Suppressor macrophage (primary cell): ENCODE measurements at regions not wholly inside any gene's neighbourhood (a gene's known extent, or its start where the extent isn't known, plus 50 kb on each side); places are given as distances from the start of the nearest gene placed in this dataset.
A peak's percentile ranks its signal among the peaks of the same experiment; 100 is the strongest.

Source experiments
- DNase-seq, 4 experiments: peaks; one replicate each; pipeline ENCODE4 v3.0.0-alpha.2; 2020 to 2022

DNA sequence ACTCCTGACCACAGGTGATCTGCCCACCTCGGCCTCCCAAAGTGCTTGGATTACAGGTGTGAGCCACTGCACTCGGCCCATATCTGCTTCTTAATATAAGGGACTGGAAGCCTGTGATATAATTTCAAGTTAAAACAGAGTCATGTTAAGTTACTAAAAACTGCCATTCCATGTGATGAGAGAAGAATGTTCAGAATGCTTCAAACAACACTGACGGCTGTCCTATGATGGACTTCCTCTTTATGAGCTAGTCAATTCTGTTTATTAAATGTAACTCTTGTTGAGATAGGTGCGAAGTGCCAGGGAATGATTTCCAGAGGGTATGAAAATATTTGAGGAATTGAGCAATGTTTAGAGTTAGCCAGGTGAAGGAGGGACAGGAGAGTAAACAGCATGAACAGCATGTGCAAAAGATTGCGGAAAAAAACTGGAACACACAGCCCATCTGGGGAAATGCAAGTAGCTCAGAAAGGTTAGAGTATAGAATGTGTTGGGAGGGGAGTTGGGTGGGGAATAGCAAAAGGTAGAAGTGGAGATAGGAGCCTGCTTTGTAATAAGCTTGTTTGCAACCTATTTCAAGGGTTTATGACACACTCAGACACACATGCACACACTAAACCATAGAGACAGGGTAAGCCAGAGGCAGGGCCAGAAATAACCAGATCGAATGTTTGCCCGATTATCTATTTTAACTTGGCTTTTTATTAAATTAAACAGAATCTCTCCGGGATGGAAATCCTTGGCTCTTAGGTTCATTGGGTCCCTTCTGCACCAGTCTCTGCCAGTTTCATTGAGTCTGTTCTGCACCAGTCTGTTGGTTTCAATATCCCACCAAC lies 135.6 kb upstream of the COX10 start:
- DNase-seq, result peak in 2 of 4 experiments; percentile 29 to 51

DNA sequence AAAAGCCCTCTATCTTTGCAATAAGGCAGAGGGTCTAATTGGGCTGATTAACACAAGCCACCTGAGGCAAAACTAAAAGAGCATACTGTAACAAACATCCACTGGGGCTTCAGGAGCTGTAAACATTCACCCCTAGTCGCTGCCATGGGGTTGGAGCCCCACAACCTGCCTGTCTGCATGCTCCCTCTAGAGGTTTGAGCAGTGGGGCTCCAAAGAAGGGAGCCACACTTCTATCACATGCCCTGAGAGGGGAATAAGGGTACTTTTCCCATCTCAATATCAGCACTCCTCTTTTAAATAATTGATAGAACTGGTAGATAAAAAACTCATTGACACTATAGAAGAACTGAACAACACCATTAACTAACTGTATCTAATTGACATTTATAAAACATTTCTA lies 130.1 kb upstream of the COX10 start:
- DNase-seq, result no peak

DNA sequence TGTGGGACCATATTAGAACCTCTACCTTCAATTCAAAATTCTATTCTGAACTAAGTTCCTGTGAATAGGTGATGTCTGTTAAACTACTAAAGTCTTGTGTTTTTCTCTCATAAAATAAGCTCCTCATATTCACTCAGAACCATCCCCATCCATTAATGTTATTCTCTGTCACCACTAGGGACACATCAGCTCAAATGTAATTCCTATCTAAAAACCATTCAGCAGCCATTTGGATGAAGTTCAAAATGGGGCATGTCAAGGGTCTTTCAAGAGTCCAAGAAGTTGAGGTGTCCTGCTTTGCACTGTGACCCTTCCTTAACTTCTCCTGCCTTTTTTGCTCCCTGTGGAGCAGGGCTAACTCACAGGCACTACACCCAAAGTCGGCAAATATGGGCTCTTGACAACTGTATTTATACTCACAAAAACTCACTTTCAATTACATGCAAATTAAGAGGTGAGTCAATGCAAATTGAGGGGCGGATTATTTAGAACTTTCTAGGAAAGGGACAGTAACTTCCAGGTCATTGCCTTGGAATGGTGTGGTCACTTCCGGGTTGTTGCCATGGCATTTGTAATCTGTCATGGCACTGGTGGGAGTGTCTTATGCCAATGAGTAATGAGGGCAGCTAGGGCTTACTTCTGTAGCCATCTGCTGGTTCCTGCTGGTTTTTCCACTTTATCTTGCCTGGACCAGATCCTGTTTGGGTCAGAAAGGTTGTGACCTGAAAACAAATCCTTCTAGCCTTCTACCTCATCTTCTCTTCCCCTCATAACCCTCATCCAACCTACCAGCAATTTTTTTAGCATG lies 128.2 kb upstream of the COX10 start:
- DNase-seq, result peak; percentile 5 to 53 (median 36)

DNA sequence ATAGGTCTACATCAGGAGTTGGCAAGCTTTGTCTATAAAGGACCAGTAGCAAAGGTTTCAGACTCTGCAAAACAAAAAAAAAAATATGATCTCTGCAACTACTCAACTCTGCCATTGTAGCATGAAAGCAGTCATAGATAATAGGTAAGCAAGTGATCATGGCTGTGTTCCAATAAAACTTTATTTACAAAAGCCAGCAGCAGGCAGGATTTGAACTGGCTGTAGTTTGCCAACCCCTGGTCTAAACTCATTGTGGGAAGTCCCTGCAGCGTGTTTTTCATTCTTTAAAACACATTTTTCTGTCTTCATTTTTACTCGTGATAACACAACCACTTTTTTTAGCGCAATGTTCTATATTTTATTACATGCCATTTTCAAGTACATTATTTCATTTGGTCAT lies 127.5 kb upstream of the COX10 start:
- no peak for DNase-seq

DNA sequence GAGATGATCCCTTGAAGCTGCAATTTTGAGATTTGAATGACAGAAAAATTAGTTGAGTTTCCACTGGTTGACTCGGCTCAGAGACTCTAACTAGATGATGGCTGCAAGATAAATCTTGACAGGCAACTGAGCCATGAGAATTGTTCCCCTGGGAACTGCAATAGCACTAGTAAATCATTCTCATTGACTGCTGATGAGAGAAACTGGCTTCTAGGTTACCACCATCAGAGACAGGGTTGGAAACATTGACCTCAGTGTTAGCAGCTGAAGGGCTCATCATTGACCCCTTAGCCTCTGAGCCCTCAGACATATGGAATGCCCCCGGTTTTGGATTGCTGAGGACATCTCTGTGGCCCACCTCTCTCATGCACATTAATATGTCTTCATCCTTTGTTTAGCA lies 125.4 kb upstream of the COX10 start:
- no peak for DNase-seq

DNA sequence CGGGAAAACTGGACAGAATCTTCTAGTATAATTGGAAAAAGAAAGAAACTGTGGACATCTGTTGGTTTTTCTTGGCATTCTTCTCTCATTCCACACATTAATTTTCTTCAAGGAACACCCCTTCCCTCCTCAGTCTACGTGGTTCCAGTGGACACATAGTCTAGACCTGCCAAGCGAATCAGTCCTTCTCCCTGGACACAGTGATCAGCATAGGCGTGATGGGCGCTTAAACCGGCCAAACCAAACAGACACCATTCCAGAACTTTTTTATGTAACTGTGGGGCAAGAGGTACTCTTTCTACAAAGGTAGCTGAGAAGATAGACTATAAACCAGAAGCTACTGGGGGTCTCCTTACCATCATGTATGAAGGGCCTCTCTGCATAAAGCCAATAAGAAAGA lies 121.8 kb upstream of the COX10 start:
- no peak for DNase-seq

DNA sequence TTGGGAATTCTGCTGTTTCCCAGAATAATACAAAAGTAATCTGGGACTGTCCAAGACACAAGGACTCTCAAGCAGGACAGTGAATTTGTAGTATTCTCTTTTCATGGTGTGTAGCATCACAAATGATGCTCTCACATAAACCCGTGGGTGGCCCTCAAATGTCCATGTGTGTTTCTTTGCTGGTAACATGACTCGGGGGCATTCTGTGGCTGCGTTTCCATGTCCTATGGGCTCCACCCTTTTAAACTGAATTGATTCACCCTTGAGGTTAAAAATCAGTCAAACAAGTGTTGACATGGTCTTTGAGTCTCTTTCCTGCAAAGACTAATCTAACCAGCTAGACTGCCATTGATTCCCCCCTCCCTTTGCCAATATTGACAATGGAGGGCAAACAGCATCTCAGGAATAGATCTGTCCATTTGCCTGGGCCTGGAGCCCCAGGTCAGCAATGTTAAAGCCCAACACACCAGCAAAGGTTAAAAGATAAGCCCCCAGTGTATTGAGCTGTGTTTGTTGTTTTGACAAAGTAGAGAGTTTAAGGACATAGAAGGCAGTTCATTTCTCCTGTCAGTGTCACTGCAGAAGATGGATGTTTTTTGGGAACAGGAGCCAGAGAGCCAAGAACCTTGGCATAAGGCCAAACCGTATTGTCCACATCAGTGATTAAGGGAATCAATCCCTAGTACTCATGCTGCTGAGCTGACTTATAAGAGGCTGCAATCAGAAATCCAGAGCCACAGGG lies 117.1 kb upstream of the COX10 start:
- no peak for DNase-seq

DNA sequence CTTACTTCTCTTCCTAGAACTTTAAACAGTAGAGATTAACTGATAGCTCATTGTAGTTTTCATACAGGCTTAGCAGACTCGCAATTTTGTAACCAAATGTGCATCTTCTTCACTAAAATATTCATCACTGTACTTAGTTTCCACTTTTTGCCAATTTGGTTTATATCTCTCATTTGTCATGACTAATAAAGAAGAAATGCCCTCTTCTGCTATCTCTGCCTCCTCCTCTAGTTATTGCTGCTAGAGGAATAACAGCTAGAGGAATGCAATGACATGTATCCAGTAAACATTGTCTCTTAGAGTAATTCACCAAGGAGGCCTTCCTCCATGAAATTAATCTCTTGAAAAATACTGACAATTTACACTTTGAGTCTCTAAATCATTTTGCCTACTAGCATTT lies 115.5 kb upstream of the COX10 start:
- DNase-seq, result no peak

DNA sequence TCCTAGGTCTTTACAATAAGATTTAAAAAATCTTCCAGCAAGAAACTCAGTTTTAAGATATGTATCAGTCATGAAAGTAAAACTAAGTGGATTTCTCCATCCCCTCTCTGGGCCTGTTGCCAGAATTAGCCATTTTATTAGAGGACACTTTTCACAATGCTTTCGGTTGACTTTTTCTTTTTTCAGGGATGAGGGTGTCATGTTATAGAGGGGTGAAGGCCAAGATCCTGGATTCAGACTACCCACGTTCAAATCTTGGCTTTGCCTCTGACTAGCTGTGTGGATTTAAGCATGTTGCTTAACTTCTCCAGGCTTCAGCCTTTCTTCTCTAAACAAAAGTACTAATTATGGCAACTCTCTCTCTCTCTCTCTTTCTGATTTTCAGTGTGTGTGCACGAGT lies 111.7 kb upstream of the COX10 start:
- DNase-seq, result peak in 1 of 4 experiments; percentile 6

DNA sequence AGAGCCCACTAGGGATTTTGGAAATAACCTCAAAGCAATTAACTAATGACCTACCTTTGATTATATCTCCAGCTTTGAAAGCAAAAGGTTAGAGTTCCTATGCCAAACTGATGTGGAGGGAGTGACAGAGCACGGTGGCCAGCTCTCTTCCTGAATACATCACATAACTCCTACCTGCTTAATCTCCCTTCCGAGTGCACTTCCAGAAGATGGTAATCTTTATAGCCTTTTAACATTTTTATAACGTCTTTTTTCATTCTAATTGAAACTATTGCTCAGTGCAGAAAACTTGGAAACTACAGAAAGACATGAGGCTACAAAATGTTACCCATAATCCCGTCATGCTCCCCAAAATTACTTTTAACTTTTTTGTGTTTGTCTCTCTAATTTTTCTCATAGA lies 110.5 kb upstream of the COX10 start:
- no peak for DNase-seq

DNA sequence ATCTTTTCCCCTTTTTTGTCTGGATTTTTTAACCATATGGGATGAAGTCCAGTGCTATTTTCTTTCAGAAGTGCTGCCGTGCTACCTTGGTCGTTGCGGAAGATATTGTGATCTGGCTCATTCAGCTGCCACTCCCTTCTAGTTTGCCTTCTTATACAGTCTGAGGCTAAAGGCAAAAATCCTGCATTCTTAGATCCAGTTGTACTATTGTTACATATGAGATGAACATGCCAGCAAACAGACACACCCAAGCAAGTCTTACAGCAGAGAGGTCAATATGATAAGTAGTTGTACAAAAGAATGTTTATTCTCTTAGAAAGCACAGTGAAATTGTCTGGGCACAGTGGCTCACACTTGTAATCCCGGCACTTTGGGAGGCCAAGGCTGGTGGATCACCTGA lies 108.0 kb upstream of the COX10 start:
- no peak for DNase-seq

DNA sequence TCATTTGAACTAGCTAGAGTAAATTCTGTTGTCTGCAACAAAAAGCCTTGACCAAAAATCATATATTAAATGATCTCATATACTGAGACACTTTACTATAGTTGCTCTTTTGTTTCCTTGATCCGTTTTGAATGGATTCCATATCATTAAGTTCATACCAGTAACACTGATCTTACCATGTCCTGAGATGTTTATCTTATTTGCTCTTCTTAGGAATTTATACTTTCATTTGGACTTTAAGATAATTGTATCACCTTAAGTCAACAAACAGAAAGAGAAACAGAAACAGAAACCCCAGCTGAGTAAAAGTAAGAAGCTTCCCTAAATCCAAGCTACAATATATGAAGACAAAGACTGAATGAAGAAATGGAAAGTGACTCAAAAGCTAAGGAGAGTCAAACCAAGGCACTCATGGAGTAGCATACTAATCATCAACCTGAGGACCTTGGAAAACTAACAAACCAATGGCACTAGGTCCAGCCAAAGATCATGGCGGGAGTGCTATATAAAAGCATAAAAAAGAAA lies 106.5 kb upstream of the COX10 start:
- peak in 2 of 4 experiments; percentile 2 to 12 for DNase-seq

DNA sequence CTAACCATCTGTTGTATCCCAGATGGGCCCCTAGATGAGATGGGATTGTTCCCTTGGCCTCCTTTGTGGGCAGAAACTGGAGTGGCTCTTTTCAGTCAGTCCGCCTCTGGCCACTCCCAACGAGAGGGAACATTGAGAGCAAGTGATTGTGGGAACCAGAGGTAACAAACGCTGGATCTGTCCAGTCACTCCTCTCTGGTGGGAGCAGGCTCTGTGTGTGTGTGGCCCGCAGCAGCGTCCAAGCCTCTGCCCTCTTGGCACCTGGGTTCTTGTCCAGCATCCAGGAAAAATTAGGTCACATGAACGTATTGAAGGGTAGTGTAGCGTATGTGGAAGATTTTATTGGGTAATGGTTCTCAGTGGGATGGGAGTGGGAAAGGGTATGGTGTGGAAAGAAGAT lies 101.9 kb upstream of the COX10 start:
- DNase-seq, result no peak

DNA sequence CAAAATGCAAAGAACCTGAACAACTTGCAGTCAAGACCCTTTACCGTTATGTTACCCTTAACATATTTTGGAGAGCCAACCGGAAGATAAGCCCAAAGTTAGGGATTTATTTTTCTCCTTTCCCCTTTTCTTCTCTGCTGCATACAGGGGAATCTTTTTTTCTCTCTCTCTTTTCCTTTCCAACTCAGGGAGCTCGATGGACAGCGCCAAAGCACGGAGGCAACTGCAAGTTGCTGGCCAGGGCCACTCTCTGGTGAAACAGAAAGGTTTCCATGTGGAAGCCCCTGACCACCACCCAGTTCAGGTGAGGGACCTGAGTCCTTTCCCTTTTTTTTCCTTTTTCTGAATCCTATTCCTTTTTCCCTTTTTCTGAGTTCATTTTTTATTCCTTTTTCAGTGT lies 98.8 kb upstream of the COX10 start:
- DNase-seq, result no peak

DNA sequence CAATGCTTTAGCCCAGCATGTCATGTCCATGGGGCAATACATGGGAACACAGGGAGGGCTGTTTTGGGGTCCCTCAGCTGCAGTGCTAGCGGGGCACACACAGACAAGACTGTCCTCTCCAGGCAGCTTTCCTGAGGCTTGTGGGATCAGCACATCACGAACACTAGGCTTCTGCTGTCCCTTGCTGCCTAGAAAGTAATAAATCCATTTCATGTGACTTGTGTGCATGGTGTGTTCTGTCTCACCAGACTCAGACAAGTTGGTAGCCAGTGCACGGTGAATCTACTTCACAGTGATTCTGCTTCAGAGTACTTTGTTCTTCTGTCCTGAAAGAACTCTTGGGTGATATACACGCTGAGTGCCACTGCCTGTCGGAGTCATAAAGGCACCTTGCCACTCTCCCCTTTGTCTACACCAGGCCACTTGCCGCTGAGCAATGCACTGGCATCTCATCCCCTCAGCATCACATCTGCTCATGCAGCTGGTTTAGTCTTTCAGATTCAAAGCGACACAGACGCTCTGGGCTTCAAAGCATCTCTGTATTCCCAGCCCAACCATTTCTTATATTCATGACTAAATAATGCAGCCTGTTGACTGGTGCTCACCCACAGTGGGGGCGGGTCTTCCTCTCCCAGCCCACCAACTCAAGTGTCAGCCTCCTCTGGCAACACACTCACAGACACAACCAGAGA lies 95.2 kb upstream of the COX10 start:
- no peak for DNase-seq

DNA sequence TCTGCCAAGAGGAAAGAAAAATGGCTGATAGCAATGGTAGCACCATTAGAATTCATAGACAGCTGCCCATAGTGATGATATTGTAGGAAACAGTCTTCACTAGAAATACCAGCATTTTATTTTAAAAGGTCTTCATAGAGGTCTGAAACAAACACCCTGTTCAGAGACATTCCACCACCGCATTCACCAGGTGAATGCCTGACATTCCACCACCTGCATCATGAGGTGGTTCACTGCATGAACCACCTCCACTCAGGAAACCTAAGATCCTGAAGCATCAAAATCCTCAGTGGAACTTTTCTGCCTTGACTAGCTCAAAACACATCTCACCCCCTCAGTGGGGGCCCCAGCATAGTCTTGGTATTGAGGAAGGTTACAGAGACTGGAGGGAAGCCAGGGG lies 91.5 kb upstream of the COX10 start:
- no peak for DNase-seq

DNA sequence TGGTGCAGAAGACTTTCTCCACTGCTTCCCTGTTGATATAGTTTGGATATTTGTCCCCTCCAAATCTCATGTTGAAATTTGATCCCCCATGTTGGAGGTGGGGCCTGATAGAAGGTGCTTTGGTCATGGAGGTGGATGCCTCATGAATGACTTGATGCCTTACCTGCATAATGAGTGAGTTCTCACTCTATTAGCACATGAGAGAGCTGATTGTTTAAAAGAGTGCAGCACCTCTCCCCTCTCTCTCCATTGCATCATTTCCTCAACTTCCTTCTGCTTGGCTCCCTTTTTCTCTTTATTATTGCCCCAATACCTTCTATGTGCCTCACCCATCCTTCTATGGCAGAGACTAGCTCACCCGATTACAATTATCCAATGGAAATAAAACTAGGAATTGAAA lies 90.8 kb upstream of the COX10 start:
- no peak for DNase-seq

DNA sequence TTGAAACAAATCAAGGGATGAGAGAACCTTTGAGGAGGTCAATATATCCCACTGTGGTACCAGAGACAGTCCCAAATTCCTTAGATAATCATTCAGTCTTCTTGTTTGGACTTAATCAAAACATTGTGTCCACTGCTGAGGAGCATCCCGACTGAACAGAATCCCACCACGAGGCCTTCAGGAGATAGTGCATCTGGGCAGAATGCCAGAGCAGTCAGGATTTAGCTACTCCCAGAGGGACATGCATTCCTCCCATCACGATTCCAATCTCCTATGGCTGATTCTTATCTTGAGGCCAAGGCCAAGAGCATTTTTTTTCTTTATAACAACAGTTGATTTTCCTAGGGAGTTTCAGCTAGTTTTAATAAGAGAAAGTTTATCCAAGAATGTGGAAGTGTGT lies 87.4 kb upstream of the COX10 start:
- no peak for DNase-seq

DNA sequence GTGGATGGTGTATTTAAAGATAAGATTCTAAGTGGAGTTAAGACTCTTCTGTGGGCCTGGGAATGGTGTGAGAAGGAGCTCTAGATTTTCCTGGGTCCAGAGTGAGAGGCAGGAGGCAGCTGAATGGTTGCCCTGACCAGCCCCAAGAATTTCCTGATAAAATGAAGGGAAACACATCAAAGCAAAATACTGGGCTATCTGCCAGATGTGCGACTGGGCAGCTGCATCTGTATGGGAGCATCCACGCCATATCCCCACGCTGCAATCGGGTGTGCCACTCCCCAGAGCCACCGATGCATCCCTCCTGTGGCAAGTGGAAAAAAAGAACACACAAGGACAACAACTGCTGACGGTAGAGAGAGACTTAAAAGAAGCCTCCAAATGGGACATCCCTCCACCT lies 84.3 kb upstream of the COX10 start:
- DNase-seq, result no peak

DNA sequence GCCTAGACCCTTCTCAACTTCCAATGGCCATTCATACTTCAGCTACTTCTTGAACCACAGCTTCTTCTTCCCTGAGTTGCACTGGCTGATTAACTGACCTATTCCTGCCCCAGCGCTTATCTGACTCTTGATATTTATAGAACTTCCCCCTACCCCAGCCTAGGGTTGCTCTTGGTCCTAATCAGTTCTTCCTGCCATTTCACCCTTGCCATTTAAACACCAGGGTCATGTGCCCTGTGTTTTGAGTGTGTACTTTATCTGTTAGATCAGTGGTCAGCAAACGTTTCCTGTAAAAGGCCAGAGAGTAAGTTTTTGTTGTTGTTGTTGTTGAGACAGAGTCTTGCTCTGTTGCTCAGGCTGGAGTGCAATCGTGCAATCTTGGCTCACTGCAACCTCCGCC lies 82.4 kb upstream of the COX10 start:
- no peak for DNase-seq

DNA sequence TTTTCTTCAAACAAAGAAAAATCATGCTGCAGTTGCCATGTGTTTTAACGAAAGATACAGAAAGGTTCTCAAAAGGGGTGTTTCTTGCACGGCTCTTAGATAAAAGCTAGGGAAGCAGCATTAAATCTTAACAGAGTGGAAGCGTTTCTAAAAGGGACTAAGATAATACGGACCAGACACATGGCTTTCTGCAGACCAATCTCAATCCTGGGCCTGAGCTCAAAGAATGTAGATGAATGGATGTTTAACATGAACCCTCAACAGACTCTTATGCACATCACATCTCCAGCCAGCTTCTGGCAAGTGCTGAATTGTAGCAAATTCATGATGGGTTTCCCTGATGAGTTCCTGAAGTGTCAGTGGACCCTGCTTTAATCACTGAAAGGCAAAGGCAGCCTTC lies 80.2 kb upstream of the COX10 start:
- no peak for DNase-seq

DNA sequence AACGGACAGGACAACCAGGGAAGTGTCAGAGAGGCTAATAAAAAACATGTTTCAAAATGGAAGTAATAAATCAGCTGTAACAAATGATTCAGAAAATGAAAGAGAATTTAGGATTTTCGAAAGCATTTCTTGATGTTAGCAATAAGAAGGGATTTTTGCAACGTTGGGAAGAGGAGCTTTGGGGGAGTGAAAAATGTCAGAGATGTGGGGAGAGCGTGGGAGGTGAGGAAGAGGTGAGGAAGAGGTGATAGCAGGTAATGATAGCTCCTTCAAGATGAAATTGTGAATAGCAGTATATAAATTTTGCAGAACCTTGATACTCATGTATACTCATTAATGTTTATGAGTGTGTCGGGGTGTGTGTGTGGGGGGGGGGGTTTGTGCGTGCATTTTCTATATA lies 76.2 kb upstream of the COX10 start:
- DNase-seq, result no peak

DNA sequence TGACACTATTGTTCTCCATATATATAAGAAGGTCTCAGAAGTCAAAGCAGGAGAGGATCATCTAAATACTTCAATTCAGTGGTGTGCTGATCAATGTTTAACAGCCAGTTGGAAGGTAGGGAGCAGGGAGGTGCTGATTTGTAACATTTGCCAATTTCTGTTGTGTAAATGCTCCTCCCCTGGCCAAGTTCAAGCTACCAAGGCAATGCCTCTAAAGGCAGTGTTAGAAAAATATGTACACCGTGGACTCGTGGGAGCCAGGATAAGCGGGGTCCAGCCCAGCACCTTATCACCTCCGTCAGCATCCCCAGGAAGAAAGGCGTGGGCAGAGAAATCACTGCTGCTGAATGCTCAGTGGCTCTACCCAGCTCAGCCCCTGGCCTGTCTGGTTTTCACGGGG lies 75.3 kb upstream of the COX10 start:
- DNase-seq, result no peak
